Neural progenitor cell (in vitro differentiated cells): ENCODE measurements at regions not wholly inside any gene's neighbourhood (a gene's known extent, or its start where the extent isn't known, plus 50 kb on each side); places are given as distances from the start of the nearest gene placed in this dataset.
A peak's percentile ranks its signal among the peaks of the same experiment; 100 is the strongest.

ENCODE experiments used
- DNase-seq: peaks from one replicate; pipeline ENCODE4 v3.0.0-alpha.2; 2016; ENCODE audit warnings: low spot score
- H2AFZ ChIP-seq: fragments of 200-600 bp; sonication (generic); replicated peaks from 2 replicates; pipeline ENCODE4 v1.6.1; 2016; ENCODE audit warnings: antibody characterized with exemption
- H3F3A ChIP-seq: fragments of 200-600 bp; sonication (generic); 2 replicates; pipeline ENCODE4 v1.6.1; 2016; ENCODE audit warnings: antibody characterized with exemption, low read depth
- H3K27ac ChIP-seq: fragments of 200-600 bp; sonication (generic); 2 replicates; pipeline ENCODE4 v1.5.1; 2016; ENCODE audit warnings: mild to moderate bottlenecking
- H3K27me3 ChIP-seq: fragments of 200-600 bp; sonication (generic); 2 replicates; pipeline ENCODE4 v1.6.1; 2016; ENCODE audit warnings: mild to moderate bottlenecking, moderate library complexity
- H3K36me3 ChIP-seq: fragments of 200-600 bp; sonication (generic); 2 replicates; pipeline ENCODE4 v1.5.1; 2016
- H3K4me1 ChIP-seq: fragments of 200-600 bp; sonication (generic); 2 replicates; pipeline ENCODE4 v1.6.1; 2016; ENCODE audit warnings: mixed run types
- H3K4me2 ChIP-seq: fragments of 200-600 bp; sonication (generic); 2 replicates; pipeline ENCODE4 v1.6.1; 2016
- H3K4me3 ChIP-seq: fragments of 200-600 bp; sonication (generic); 2 replicates; pipeline ENCODE4 v1.5.1; 2016
- H3K79me2 ChIP-seq: fragments of 200-600 bp; sonication (generic); 2 replicates; pipeline ENCODE4 v1.6.1; 2016; ENCODE audit warnings: low read depth
- H3K9ac ChIP-seq: fragments of 200-600 bp; sonication (generic); 2 replicates; pipeline ENCODE4 v1.6.1; 2016
- H3K9me3 ChIP-seq: fragments of 200-600 bp; sonication (generic); 2 replicates; pipeline ENCODE4 v1.5.1; 2016; ENCODE audit warnings: low read depth
- H4K20me1 ChIP-seq: fragments of 200-600 bp; sonication (generic); 2 replicates; pipeline ENCODE4 v1.6.1; 2016; ENCODE audit warnings: low read depth
- H3K27ac Mint-ChIP-seq: 3 replicates; pipeline ENCODE4 v1.8.0; 2021; ENCODE audit warnings: mixed read lengths
- H3K27me3 Mint-ChIP-seq: 2 replicates; pipeline ENCODE4 v1.8.0; 2022; ENCODE audit warnings: low read depth, mild to moderate bottlenecking, inconsistent platforms, moderate library complexity, mixed read lengths; ENCODE audit not compliant: insufficient read depth
- H3K36me3 Mint-ChIP-seq: 3 replicates; pipeline ENCODE4 v1.8.0; 2021; ENCODE audit warnings: mixed read lengths
- H3K4me1 Mint-ChIP-seq: 3 replicates; pipeline ENCODE4 v1.8.0; 2021; ENCODE audit warnings: mixed read lengths
- H3K4me3 Mint-ChIP-seq: 3 replicates; pipeline ENCODE4 v1.8.0; 2021; ENCODE audit warnings: mild to moderate bottlenecking, moderate library complexity, mixed read lengths
- H3K9me3 Mint-ChIP-seq: 3 replicates; pipeline ENCODE4 v1.8.0; 2020; ENCODE audit warnings: mixed read lengths
- CTCF ChIP-seq: fragments of 200-600 bp; sonication (generic); IDR thresholded peaks from 2 replicates; pipeline ENCODE4 v1.5.1; 2017; ENCODE audit warnings: antibody characterized with exemption, mild to moderate bottlenecking
- EZH2 ChIP-seq: fragments of 200-600 bp; sonication (generic); IDR thresholded peaks from 2 replicates; pipeline ENCODE4 v1.6.1; 2017; ENCODE audit warnings: antibody characterized with exemption, mild to moderate bottlenecking, moderate library complexity
- EZH2phosphoT487 ChIP-seq: fragments of 200-600 bp; sonication (generic); IDR thresholded peaks from 2 replicates; pipeline ENCODE4 v1.6.1; 2017; ENCODE audit warnings: antibody characterized with exemption

DNA sequence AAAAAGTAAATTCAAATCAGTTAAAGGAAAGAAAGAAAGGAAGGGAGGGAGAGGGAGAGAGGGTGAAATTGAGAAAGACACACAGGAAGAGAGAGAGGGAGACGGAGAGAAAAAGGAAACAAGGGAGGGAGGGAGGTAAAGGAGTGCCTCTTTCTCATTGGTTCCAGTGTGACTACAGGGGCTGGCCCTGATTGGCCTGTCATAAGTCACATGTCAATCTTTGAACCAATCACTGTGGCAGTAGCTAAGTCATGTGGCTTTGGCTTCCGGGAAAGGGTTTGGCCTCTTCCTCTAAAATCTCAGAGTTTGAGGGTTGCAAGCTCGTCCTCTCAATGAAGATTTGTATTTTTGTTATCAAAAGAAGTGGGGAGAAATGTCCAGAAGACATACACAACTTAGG lies 150.2 kb downstream of the RAB11FIP2 start:
- Histone ChIP-seq H3K4me1 (peaks cover 25% of the 10 kb centered on the region), H3K36me3 (no peaks in the 10 kb centered on the region), H3F3A (no peaks in the 10 kb centered on the region), H4K20me1 (no peaks in the 10 kb centered on the region), H3K4me2 (no peak overlapping the region), H3K9ac (no peak overlapping the region), H3K9me3 (no peaks in the 10 kb centered on the region), H2AFZ (no peak overlapping the region), H3K27me3 (no peaks in the 10 kb centered on the region), H3K4me3 (no peak overlapping the region), H3K27ac (no peak overlapping the region), H3K79me2 (no peaks in the 10 kb centered on the region)
- TF ChIP-seq CTCF: no peak
- no peaks in the 10 kb centered on the region for H3K36me3 Mint-ChIP-seq
- H3K4me1 Mint-ChIP-seq: peaks cover 17% of the 10 kb centered on the region
- no peak overlapping the region for H3K27ac Mint-ChIP-seq
- no peak overlapping the region for H3K4me3 Mint-ChIP-seq
- DNase-seq: no peak
- peaks cover 5% of the 10 kb centered on the region for H3K27me3 Mint-ChIP-seq
- H3K9me3 Mint-ChIP-seq: no peaks in the 10 kb centered on the region

GRCh38 chr10:117899181-117899683 lies 147.5 kb downstream of the RAB11FIP2 start:
- H4K20me1 ChIP-seq: no peaks in the 10 kb centered on the region
- no peak overlapping the region for H3K4me2 ChIP-seq
- Mint-ChIP-seq H3K9me3 (no peaks in the 10 kb centered on the region), H3K4me3 (no peak overlapping the region), H3K27me3 (peaks cover 5% of the 10 kb centered on the region), H3K27ac (no peak overlapping the region), H3K36me3 (no peaks in the 10 kb centered on the region), H3K4me1 (peaks cover 15% of the 10 kb centered on the region)
- no peaks in the 10 kb centered on the region for H3K9me3 ChIP-seq
- no peak overlapping the region for H3K27ac ChIP-seq
- TF ChIP-seq EZH2: no peak
- no peak for TF ChIP-seq EZH2phosphoT487
- TF ChIP-seq CTCF: no peak
- H3K79me2 ChIP-seq: no peaks in the 10 kb centered on the region
- H3K9ac ChIP-seq: no peak overlapping the region
- no peaks in the 10 kb centered on the region for H3K36me3 ChIP-seq
- no peaks in the 10 kb centered on the region for H3K27me3 ChIP-seq
- H3F3A ChIP-seq: no peaks in the 10 kb centered on the region
- no peak overlapping the region for H3K4me3 ChIP-seq
- no peak overlapping the region for H2AFZ ChIP-seq
- H3K4me1 ChIP-seq: peaks cover 13% of the 10 kb centered on the region
- DNase-seq: peak; percentile 25

DNA sequence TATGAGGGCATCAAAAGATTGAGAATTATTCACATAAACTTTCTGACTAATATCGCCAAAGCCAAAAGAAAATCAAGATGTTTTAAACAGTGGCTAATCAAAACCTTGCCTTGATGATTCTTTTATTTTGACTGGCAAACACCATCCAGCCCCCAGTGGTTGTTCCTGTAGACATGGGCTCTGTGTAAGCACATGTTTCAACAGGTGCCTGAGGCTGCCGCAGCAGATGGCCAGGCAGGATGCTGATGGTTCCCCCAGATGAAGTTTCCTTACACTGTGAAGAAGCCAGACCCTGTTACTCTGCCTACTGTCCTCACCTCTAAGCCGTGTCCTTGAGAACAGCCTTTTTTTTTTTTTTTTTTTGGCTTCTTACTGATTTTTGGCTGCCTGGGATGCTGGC lies 146.5 kb downstream of the RAB11FIP2 start:
- H3K4me1 ChIP-seq: peaks cover 12% of the 10 kb centered on the region
- Mint-ChIP-seq H3K9me3 (no peaks in the 10 kb centered on the region), H3K27me3 (peaks cover 2% of the 10 kb centered on the region), H3K4me3 (no peak overlapping the region), H3K36me3 (no peaks in the 10 kb centered on the region), H3K27ac (no peak overlapping the region), H3K4me1 (peaks cover 15% of the 10 kb centered on the region)
- H3K79me2 ChIP-seq: no peaks in the 10 kb centered on the region
- no peak for DNase-seq
- no peak for TF ChIP-seq CTCF
- TF ChIP-seq EZH2phosphoT487: no peak
- no peak for TF ChIP-seq EZH2
- no peak overlapping the region for H3K4me2 ChIP-seq
- H2AFZ ChIP-seq: no peak overlapping the region
- H3F3A ChIP-seq: no peaks in the 10 kb centered on the region
- H3K4me3 ChIP-seq: no peak overlapping the region
- no peaks in the 10 kb centered on the region for H4K20me1 ChIP-seq
- H3K36me3 ChIP-seq: no peaks in the 10 kb centered on the region
- no peaks in the 10 kb centered on the region for H3K9me3 ChIP-seq
- H3K9ac ChIP-seq: no peak overlapping the region
- H3K27ac ChIP-seq: no peak overlapping the region
- no peaks in the 10 kb centered on the region for H3K27me3 ChIP-seq
